ENCODE measurements at regions not wholly inside any gene's neighbourhood (a gene's known extent, or its start where the extent isn't known, plus 50 kb on each side); places are given as distances from the start of the nearest gene placed in this dataset.

- Histone ChIP-seq H3T11ph (ENCODE audit: low read length) (no peak overlapping the region), H2BK120ac (ENCODE audit: low read depth, low read length, poor library complexity, severe bottlenecking) (no peak overlapping the region), H3K4me2 (ENCODE audit: insufficient read depth, insufficient read length, low read length) (no peak overlapping the region), H4K8ac (replicated peaks; ENCODE audit: insufficient read length, low read depth, low read length) (no peak overlapping the region), H2AK5ac (ENCODE audit: insufficient read length, low read length) (no peak overlapping the region), H3K79me2 (ENCODE audit: insufficient read depth, low read length) (no peaks in the 10 kb centered on the region), H2AFZ (ENCODE audit: low read length) (no peak overlapping the region), H2BK12ac (ENCODE audit: insufficient read length, low read depth, low read length) (no peak overlapping the region), H3K4ac (ENCODE audit: low read depth, low read length) (no peak overlapping the region), H3K4me1 (ENCODE audit: insufficient read depth, low read length) (no peaks in the 10 kb centered on the region), H2BK5ac (ENCODE audit: insufficient read length, low read length) (no peak overlapping the region), H3K14ac (ENCODE audit: insufficient read depth, low read length) (no peak overlapping the region), H4K20me1 (ENCODE audit: control insufficient read depth, insufficient read depth, insufficient read length) (no peaks in the 10 kb centered on the region), H3K23me2 (ENCODE audit: insufficient read length, low read depth, low read length, poor library complexity, severe bottlenecking) (no peaks in the 10 kb centered on the region), H3K9ac (ENCODE audit: extremely low read depth, insufficient read length, low read length) (no peak overlapping the region), H3K23ac (ENCODE audit: insufficient read length, low read depth, low read length) (no peak overlapping the region), H3K18ac (ENCODE audit: insufficient read length, low read depth, low read length) (no peak overlapping the region), H4K91ac (ENCODE audit: insufficient read length, low read depth, low read length) (no peak overlapping the region), H3K27ac (ENCODE audit: insufficient read length, low read depth, low read length) (no peak overlapping the region), H4K5ac (ENCODE audit: insufficient read length, low read depth, low read length) (no peak overlapping the region), H2BK20ac (ENCODE audit: low read depth, low read length, poor library complexity, severe bottlenecking) (no peak overlapping the region), H3K56ac (ENCODE audit: insufficient read length, low read depth, low read length) (no peak overlapping the region), H3K27me3 (ENCODE audit: insufficient read depth, low read length) (no peaks in the 10 kb centered on the region), H2BK15ac (ENCODE audit: low read depth, low read length) (no peak overlapping the region), H3K79me1 (ENCODE audit: insufficient read depth, low read depth, low read length, poor library complexity, severe bottlenecking) (no peaks in the 10 kb centered on the region), H3K9me3 (ENCODE audit: control insufficient read depth, low read depth, low read length) (no peaks in the 10 kb centered on the region)
- Mint-ChIP-seq H3K27me3 (ENCODE audit: low read depth) (no peaks in the 10 kb centered on the region), H3K4me1 (peaks cover 9 to 11% of the 10 kb centered on the region in 2 experiments), H3K9me3 (peaks cover 4 to 5% of the 10 kb centered on the region in 2 experiments; a peak in 4 of 5 replicates), H3K27ac (no peak overlapping the region), H3K36me3 (ENCODE audit: insufficient read depth in 1 of 3, low read depth in 3 of 3) (no peaks in the 10 kb centered on the region), H3K4me3 (no peak overlapping the region)
- TF ChIP-seq CTCF (conservative IDR thresholded peaks at IDR 0.05): no peak
- no CpG with 5 or more reads among the region's 3 CpGs for WGBS (ENCODE audit: extremely low coverage, insufficient read length, low lambda C conversion rate)
- no peak for DNase-seq
Measured at GRCh38 chr14:49485290-49485689, 100.9 kb downstream of the RPS29 start.

Data from H9 (cell line).